DOHH2 (cell line): ENCODE measurements at regions not wholly inside any gene's neighbourhood (a gene's known extent, or its start where the extent isn't known, plus 50 kb on each side); places are given as distances from the start of the nearest gene placed in this dataset.

Experiments
- EZH2phosphoT487 ChIP-seq: fragments of 200-600 bp; sonication (generic); IDR thresholded peaks from 2 replicates; pipeline ENCODE4 v1.6.1; 2017; ENCODE audit warnings: borderline replicate concordance, mild to moderate bottlenecking, antibody characterized with exemption, low read length, moderate library complexity, mixed read lengths
- TF ChIP-seq, protein P1 (sequence below): fragments of 200-600 bp; sonication (generic); IDR thresholded peaks from one replicate; pipeline ENCODE4 v1.5.1; 2014; ENCODE audit warnings: antibody characterized with exemption, mild to moderate bottlenecking, low read depth, low read length; ENCODE audit not compliant: poor library complexity, severe bottlenecking

DNA sequence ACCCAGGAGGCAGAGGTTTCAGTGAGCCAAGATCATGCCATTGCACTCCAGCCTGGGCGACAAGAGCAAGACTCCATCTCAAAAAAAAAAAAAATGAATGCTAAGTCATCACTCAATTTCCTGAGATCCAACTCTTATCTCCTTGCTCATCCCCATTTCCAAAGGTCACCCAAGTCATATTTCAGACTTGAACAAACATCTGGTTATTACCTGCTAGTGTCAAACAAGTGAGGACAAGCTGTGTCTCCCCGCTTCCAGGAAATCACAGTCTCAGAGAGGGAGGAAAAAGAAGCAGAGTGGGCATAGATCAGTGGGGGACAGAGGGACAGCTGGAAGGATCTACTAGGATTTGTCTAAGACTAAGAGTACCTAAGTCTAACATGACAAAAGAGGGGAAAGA, 147.5 kb upstream of the FUNDC1 start:
- TF ChIP-seq, protein P1, sequence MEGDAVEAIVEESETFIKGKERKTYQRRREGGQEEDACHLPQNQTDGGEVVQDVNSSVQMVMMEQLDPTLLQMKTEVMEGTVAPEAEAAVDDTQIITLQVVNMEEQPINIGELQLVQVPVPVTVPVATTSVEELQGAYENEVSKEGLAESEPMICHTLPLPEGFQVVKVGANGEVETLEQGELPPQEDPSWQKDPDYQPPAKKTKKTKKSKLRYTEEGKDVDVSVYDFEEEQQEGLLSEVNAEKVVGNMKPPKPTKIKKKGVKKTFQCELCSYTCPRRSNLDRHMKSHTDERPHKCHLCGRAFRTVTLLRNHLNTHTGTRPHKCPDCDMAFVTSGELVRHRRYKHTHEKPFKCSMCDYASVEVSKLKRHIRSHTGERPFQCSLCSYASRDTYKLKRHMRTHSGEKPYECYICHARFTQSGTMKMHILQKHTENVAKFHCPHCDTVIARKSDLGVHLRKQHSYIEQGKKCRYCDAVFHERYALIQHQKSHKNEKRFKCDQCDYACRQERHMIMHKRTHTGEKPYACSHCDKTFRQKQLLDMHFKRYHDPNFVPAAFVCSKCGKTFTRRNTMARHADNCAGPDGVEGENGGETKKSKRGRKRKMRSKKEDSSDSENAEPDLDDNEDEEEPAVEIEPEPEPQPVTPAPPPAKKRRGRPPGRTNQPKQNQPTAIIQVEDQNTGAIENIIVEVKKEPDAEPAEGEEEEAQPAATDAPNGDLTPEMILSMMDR, result no peak
- no peak for TF ChIP-seq EZH2phosphoT487
